ENCODE measurements at regions not wholly inside any gene's neighbourhood (a gene's known extent, or its start where the extent isn't known, plus 50 kb on each side); places are given as distances from the start of the nearest gene placed in this dataset.

GRCh38 chr9:12464400-12464799, 228.8 kb upstream of the TYRP1 start:
- DNase-seq: no peak

GRCh38 chr9:12464910-12465512, 228.2 kb upstream of the TYRP1 start:
- peak; percentile 32 for DNase-seq

DNA sequence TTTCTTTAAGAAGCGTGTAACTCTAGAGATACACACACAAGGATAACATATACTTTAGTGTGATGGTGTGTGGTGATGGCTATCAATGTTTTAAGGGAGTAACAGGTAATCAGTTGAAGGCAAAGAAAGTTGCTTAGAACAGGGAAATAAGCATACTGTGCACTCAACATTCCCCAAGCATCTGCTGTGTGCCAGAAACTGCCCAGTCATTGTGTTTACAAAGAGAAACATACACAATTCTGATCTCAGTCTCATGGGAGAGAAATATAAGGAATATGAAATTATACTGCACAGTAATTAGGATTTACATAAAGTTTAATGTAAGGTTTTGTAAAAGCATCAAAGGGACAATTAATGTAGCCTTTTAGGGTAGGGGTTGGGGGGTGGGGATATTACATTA, 224.1 kb upstream of the TYRP1 start:
- no peak for DNase-seq

- DNase-seq: no peak
These were observed 198.8 kb upstream of the TYRP1 start for GRCh38 chr9:12494411-12494810.

- no peak for DNase-seq
These were observed 195.4 kb upstream of the TYRP1 start for GRCh38 chr9:12497790-12498189.

DNA sequence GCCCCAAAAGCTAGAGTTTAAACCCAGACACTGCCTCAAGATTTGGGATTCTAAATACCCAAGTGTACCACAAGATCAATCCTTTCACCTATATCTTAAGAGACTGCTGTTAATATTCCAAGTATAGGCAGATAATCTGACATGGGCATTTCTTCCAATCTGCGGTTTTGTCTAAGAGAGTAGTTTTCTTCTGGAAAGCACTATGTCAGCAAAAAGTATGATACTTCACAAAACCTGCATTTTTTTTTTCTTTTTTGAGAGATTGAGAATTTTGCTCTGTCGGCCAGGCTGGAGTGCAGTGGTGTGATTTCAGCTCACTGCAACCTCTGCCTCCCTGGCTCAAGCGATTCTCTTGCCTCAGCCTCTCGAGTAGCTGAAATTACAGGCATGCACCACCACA, 190.7 kb upstream of the TYRP1 start:
- no peak for DNase-seq

GRCh38 chr9:12503606-12504122, 189.5 kb upstream of the TYRP1 start:
- no peak for DNase-seq

- DNase-seq: no peak
These were observed 182.6 kb upstream of the TYRP1 start for GRCh38 chr9:12510551-12510950.

DNA sequence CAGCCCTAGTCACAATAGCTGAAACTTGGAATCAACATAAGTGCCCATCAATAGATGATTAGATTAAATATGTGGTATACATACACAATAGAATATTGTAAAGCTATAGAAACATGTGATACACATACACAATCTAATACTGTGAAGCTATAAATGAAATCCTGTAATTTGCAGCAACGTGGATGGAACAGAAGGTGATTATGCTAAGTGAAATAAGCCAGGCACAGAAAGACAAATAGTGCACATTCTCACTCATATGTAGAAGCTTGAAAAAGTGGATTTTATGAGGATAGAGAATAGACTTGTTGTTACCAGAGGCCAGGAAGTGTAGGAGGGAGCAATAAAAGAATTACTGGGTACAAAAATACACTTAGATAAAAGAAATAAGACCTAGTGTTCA, 181.5 kb upstream of the TYRP1 start:
- DNase-seq: no peak

GRCh38 chr9:12516031-12516430, 177.2 kb upstream of the TYRP1 start:
- no peak for DNase-seq

- DNase-seq: no peak
These were observed 176.6 kb upstream of the TYRP1 start for GRCh38 chr9:12516573-12516972.

GRCh38 chr9:12538842-12539579, 154.2 kb upstream of the TYRP1 start:
- no peak for DNase-seq

DNA sequence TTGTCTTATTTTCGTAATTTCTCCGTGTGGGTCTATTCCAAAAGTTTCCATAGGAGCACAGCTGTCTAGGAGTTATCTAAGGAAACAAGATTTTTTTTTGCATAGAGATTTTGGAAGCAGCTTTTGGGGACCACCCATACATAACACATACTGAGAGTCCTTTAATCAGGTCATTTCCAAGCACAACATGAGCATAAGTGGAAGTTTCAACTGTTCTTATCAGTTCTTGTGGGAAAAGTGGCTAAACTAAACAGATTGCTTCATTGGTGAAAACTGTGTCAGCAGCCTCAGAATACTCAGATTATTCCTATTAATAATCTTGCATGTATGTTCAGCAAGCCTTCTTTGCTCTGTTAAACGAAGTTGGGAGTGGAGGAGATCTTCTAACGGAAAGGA, 153.6 kb upstream of the TYRP1 start:
- no peak for DNase-seq

- DNase-seq: no peak
These were observed 148.5 kb upstream of the TYRP1 start for GRCh38 chr9:12544700-12545099.

- no peak for DNase-seq
These were observed 138.5 kb upstream of the TYRP1 start for GRCh38 chr9:12554636-12555035.

DNA sequence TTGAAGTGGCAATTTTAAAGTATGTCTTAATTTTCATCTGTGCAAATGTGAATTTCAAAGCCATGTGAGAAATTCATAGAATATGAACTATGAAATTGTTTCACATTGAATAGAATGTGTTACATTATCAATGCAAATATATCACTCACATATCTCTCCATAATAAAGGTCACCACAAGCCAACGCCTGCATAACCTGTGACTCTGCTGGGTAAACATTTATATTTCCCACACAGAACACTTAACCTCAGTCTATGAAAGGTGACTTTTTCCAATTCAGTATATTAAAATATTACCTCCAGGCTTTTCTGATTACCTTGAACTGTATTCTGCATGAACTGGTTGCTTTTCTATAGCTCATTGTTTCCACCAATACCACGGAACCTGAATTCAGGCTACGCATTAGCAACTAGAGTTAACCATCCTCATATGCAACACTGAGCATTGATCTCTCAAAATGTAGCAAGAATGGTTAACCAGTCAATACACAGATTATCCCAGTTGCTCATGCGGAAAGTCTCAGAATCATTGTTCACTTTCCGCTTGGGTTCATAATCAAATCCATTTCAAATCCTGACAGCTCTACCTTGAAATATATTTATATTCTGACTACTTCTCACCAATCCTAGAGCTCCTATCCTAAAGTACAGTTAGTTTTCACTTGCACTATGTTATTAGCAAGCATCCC, 126.6 kb upstream of the TYRP1 start:
- DNase-seq: no peak

DNA sequence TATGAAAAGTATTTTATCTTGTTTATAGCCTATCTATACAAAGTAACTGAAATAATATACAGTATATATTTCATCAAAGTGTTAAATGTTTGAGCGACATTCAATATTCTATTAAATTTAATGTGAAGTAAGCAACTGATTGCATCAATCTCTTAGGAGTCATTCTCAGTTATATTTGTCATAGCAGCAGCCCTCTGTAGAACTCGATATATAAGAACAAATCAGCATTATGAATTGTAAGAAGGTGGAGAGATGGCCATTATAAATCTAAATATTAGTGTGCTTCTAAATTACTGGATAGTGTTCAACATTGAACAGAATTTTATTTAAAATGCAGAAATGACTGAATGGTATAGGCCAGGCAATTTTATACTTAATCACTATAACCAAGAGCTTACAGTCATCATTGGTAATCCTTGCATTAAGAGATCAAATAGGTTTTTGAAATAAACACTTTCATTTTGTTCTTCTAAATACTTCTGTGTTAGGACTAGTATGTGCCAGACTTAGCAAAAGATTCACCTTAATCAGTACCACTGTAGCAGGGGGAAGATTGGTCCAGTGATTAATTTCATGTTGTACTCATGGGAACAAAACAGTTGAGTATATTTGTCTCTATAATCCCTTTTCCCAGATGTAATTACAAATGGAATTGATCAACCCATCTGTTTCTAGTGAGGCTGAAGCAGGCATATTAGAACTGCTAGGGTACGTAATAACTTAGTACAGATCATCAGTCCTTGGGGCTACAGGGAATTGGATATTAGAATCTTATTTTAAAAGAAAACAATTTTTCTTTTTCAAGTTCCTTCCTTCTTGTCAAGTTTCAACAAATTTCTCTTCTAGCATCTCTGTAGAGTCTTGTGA, 108.3 kb upstream of the TYRP1 start:
- DNase-seq: no peak

DNA sequence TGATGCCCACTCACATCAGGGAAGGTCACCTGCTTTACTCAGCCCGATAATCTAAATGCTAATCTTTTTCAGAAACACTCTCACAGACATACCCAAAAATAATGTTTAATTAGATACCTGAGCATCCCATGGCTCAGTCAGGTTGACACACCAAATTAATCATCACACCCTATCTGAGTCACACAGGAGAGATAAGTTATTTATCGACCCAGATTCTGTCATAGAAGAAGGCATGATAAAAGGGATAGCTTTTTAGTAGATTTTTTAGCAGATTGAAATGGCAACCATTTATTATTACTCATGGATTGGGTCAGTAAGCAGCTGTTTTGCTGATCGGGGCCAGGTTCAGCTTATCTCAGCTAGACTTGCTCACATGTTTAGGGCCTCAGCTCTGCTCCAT, 97.8 kb upstream of the TYRP1 start:
- no peak for DNase-seq

GRCh38 chr9:12604164-12604821, 88.9 kb upstream of the TYRP1 start:
- no peak for DNase-seq

GRCh38 chr9:12612211-12612770, 80.9 kb upstream of the TYRP1 start:
- DNase-seq: no peak

GRCh38 chr9:12613071-12613470, 80.1 kb upstream of the TYRP1 start:
- no peak for DNase-seq

DNA sequence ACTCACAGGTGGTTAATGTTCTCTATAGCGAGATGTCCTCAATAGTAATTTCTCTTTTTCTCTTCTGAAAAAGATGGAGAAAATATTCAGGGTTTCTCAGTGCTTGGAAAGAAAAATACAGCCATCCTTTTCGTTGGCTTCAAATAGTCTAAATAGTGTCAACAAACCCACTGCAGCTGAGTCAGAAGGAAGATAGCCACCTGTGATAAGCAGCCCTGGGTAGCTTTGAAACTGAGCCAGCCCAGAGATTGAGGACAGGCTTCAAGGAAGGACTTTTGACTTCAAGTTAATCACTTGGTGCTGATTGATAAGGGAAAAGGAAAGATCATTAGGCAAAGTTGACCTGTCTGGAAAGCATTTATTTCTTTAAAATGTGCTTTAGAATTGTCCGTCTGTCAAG, 78.7 kb upstream of the TYRP1 start:
- no peak for DNase-seq

Data from suppressor macrophage treated with lipopolysaccharide for 4 hours (primary cell).